Mucosa of gallbladder (tissue), 1 donor: ENCODE measurements at regions not wholly inside any gene's neighbourhood (a gene's known extent, or its start where the extent isn't known, plus 50 kb on each side); places are given as distances from the start of the nearest gene placed in this dataset.

Experiments used
- DNase-seq: peaks from one replicate; pipeline ENCODE4 v3.0.0-alpha.2; 2020; ENCODE audit warnings: low spot score
- donor health status: DM: no; HTN: no; CAD: no.

DNA sequence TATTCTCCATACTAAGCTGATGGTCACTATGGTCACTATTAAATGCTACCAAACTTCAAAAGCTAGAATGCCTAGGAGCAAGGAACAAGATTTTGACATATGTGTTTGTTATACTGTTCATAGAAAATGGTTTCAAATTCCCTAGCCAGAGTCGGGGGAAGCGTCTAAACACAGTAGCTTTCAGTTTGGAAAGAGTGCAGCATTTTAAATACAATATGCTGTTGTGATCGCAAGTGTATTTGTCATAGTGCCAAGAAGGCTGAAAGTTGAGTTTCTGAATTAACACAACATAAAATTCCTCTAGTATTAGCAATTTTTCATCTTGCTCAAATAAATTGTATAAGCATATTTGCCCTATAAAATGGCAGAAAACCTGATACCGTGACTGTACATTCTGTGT lies 280.4 kb downstream of the ZNF608 start:
- DNase-seq, result no peak

DNA sequence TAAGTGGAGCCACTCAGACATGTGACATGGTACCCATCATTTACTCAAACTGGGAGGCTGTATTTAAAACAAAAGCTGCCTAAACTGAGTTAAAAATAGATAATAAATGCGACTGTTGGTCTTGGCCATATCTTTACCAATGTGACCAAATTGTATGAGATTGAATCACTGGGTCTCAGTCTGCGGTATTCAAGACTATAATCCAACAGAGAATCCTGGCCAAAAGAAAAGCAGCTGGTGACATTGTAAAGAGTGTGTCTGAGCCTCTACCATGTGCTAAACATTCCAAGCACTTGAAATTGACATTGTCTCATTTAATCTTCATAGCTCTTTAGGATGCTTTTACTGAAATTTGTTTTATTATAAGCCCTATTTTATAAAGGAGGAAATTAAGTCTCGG lies 282.6 kb downstream of the ZNF608 start:
- no peak for DNase-seq

- DNase-seq, result no peak
Measured at GRCh38 chr5:124462751-124463150, 283.7 kb downstream of the ZNF608 start.

- DNase-seq, result no peak
Measured at GRCh38 chr5:124461941-124462340, 284.5 kb downstream of the ZNF608 start.

DNA sequence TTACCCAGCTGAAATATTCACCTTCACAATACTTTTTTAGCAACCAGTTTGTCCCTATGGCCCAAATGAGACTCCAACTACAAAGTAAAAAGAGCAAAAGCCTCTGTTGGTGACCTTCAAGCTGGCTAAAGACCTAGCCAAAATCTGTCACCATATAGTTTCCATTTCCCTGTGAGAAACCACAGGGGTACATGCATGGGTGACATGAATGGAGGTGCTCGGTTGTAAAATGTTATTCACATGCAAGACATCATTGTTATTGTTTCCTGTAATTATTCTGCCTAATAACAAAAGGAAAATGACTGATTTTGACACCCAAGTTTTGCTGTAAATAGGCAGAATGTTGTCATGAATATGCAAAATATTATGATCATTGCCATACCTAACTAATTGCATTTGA lies 285.3 kb downstream of the ZNF608 start:
- no peak for DNase-seq

DNA sequence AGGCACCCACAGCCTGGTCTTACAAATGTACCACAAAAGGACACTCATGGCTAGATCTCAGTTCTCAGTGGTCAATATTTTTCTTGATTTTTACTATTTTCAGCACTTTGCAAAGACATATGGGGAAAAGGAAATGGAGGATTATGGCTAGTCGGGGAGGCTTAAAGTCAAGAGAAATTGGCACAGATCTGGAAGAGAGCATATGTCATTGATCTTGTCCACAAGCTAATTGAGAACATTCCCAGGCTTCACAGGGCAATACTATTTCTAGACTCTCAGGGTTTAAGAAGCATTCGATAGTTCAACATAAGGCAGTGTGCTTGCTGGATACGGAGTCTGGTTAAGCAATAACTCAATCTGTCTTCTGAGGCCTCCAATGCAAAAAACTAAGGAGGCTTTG lies 285.8 kb downstream of the ZNF608 start:
- no peak for DNase-seq

DNA sequence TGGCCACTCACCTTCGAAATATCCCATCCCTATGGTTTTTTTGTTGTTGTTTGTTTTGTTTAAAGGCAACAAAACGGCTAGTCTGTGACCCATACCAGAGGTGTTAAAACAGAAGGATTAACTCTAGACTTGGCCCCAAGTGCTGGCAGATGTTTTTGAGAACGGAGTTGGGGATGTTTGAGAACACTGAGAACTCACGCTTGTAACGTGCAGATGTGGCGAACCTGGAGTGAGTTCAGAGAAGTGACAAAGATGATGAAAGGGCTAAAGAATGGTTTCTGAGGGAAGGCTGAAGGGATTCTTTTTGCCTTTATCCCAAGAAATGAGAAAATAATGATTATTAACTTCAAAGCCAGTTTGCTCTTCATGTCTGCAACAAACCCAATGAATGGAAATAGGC lies 286.5 kb downstream of the ZNF608 start:
- peak; percentile 10 for DNase-seq

DNA sequence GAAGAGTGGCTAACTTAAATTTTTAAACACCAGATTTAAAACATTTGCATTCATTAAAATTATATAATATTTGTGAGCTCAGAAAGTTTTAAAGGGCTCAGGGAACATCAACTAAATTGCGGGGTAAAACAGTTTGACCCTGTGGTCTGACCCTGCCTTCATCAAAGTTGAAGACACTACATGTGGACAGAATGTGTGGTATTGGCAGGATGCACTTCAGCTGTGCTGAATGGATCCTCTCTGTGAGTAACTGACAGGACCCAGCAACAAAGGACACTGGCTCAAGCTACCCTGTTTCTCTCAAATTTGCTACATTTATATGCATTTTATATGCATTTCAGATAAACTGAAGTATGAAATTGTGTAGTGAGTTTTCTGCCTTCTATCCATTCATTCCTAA lies 288.5 kb downstream of the ZNF608 start:
- no peak for DNase-seq

- DNase-seq, result no peak
Measured at GRCh38 chr5:124457101-124457500, 289.3 kb downstream of the ZNF608 start.

GRCh38 chr5:124456249-124456648 lies 290.2 kb downstream of the ZNF608 start:
- DNase-seq, result no peak

DNA sequence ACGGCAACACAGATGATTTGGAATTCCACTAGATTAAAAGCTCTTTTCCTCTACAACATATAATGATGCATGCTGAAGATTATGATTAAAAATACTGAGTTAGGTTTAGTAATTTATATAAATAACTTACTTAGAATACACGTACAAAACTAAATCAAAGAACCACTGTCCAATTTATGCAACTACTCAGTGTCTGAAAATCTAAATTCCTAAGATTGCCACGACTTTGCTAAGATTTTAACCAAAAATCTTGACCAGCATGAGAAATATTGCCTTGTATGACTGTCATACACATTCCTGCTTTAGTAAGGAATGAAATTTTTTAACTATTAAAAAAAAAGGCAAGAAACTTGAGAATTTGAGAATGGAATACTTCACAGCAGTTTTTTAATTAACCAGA lies 292.4 kb downstream of the ZNF608 start:
- DNase-seq, result no peak

GRCh38 chr5:124453221-124454051 lies 293.0 kb downstream of the ZNF608 start:
- DNase-seq, result no peak

DNA sequence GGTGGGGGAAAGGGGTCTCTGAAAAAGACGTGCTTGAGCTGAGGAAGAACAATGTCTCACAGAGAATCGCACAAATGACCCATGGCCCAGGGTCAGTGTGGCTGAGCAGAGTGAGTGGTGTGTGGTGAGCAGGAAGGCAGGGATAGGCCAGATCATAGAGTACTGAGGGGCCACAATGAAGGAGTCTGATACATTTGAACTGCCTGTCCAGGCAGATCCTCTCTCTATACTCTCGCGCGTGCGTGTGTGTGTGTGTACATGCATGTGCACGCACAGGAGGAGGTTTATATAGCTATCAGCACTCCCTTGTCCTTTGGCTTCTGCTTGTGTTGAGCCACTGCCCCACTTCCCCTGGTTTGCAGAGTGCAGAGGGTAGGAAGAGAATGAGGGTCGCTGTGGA lies 294.0 kb downstream of the ZNF608 start:
- DNase-seq, result no peak

GRCh38 chr5:124451721-124452383 lies 294.6 kb downstream of the ZNF608 start:
- DNase-seq, result no peak

DNA sequence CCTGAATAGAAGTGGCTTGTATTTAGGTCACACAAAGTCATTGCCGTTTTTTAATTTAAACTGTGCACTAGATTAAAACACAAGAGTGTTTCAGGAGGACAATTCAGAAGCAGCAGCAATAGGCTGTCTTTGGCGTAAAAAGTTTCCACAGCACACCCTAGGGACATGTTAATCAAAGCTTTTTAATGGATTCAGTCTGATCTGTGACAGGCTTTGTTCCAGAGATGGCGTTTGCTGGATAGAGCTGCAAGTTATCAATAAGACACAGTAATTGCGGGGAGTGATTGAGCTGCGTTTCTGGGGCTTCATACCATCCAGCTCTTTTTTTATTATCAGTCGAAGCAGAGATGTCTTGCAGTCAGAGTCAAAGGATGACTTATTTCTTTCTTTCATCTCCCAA lies 300.3 kb downstream of the ZNF608 start:
- no peak for DNase-seq

DNA sequence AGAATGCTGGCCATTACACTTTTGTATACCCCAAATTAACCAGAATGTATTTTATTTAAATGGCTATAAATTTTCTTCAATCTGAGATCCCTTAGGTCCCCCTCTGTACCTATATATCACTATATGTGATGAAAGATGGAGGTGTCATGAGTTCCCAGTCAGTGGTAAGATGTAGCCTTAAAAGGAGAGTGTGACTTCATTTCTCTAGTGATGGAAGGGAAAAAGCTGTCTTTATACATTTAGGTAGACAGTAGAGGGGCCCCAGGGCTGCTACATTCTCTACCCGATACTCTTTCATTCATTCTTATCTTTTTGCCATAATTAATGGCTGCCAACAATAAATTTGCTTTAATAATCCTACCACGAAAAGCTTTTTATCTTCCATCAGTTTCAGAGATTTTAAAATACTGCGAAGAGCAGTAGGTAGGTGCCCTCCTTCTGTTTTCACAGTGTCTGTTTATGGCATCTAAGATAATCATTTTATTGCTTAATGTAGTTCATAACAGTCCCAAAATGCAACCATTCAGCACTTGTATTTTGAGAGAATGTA lies 301.3 kb downstream of the ZNF608 start:
- no peak for DNase-seq

DNA sequence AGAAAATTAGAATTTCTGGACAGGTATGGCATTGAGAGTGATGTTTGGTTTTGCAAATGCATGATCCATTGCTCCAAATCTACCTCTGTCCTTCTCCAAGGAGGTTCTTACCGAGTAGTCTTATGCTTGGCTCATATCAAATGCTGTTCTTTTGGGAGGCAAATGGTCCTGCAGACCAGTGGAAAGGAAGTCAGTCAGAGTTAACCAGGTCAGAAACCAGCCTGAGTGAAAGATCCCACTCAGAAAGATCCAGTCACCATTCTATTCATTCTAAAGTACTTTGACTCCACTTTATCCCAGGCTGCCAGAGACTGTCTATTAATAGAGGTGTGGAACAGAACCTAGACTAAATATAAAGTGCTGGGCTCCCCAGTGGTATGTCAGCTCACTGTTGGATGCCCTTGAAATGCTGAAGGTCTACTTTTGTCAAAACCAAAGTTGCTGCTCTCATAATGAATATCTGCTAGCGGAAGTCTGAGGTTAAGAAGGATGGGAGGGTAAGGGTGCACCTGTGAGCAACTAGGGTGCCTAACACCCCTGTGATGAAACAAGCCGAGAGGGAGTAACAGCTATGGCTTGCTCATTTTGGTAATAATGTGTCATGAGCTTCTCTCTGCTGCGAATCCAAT lies 302.2 kb downstream of the ZNF608 start:
- DNase-seq, result no peak

DNA sequence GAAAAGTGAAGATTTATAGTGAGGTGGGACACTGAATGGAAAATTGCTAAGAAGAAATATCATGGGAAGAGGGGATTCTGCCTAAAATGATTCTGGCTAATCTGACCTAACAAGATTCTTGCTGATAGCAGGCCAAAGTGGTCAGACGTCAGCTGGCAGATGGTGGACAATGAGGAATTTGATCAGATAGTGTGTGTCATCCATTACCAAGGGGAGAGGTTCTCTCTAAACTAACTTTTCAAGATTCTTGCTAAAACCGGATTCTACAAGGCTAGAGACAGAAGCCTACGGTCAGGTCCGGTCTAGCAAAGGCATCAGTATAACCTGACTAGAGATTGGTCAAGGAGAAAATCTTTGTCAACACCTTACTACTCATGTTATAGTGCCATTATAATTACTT lies 306.0 kb downstream of the ZNF608 start:
- no peak for DNase-seq

- DNase-seq, result no peak
Measured at GRCh38 chr5:124439609-124440008, 306.8 kb downstream of the ZNF608 start.

DNA sequence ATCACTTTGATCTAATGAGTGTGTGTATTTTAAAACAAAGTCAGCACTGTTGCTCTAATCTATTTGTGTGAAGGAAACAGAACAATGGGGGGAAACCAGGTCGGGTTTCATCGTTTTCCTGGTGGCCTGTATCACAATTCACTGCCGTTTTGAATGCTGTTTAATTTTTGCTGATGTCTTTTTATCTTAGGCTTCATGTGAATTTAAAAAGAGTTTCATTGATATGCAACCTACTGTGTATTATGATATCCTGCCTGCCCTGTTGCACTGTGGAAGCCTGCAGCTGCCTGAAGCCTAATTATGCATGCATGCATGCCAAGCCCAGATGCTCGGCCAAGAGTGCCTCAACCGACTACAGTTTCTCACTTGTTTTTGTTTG lies 307.5 kb downstream of the ZNF608 start:
- no peak for DNase-seq

DNA sequence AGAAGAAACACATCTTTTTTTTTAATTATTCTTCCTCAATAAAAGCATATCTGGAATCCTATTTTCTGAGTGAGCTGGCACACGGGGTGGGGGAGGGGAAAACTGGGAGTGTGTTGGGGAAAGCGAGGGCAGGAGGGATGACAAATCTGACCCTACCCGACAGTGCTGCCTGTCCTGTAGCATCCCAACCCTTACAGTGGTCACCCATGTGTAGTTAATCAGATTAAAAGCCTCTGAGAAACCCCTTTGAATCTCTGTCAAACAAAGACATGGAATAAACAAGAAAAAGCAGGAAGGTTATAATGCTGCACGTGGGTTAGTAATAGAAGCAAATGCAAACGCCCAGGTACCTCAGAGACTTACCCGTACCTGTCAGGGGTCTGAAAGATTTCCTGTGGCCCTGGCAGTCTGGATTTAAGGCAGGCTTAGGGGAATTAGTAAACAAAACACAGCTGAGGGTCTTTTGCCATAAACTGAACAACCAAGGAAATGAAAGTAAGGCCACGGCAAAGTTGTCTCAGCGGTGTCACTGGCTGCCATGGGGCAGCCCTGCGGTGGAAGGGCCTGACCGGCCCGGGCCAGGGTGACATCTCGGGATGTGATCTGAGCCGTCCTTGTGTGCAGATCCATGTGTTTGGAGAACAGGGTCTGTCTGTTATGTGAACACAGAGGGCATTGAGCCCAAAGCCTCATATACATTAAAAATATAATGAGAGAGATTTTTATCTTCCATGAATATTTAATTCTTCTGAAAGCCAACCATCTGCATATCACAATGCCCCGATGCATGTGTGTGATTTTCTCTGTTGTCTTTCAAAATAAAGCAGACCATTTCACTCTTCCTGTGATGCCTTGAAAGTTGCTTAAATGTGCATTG lies 308.2 kb downstream of the ZNF608 start:
- no peak for DNase-seq

DNA sequence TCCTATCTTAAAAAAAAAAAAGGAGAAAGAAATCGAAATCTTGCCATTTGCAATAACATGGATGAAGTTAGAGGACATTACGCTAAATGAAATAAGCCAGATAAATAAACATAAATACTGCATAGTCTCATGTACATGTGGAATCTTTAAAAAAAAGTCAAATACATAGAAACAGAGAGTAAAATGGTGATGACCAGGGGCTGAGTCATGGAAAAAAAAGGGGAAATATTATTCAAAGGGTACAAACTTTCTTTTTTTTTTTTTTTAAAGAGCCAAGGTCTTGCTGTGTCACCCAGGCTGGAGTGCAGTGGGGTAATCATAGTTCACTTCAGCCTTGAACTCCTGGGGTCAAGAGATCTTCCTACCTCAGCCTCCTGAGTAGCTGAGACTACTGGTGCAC lies 310.1 kb downstream of the ZNF608 start:
- DNase-seq, result no peak
